IMR-90 (cell line): ENCODE measurements at regions not wholly inside any gene's neighbourhood (a gene's known extent, or its start where the extent isn't known, plus 50 kb on each side); places are given as distances from the start of the nearest gene placed in this dataset.

Experiments
- ATAC-seq: fragments of 200-7000 bp; cut with Tn5 transposase; 2 replicates; pipeline ENCODE4 v1.9.1; 2020; ENCODE audit warnings: low read depth, mild to moderate bottlenecking, moderate library complexity
- BruUV-seq: library from RNA; stranded (reverse); fragments of 400-500 nt; replicated peaks from 2 replicates; lab custom pipeline; 2021; lab: Mats Ljungman, UMichigan
- CTCF ChIA-PET: fragments of 300-600 bp; formaldehyde crosslinking; extraction: SDS; loops from one replicate; lab custom pipeline; 2021; ENCODE audit warnings: antibody characterized with exemption; lab: Yijun Ruan, JAX
- POLR2A ChIA-PET: fragments of 300-600 bp; sonication (Branson Sonifier 250); formaldehyde crosslinking; loops from one replicate; lab custom pipeline; 2022; ENCODE audit warnings: antibody characterized with exemption; ENCODE audit not compliant: unreplicated experiment; lab: Charles Lee
- DNase-seq: peaks from one replicate; pipeline ENCODE4 v3.0.0; 2013
- H2AFZ ChIP-seq: replicated peaks from 2 replicates; pipeline ENCODE3; 2013; ENCODE audit warnings: low read length, mild to moderate bottlenecking; ENCODE audit not compliant: poor library complexity
- H2AK5ac ChIP-seq: 2 replicates; pipeline ENCODE4 v1.6.1; 2013; ENCODE audit warnings: low read depth, low read length, inconsistent platforms
- H2AK9ac ChIP-seq: replicated peaks from 2 replicates; pipeline ENCODE3; 2013; ENCODE audit warnings: mild to moderate bottlenecking, low read depth, low read length, moderate library complexity; ENCODE audit not compliant: poor library complexity
- H2BK120ac ChIP-seq: 2 replicates; pipeline ENCODE4 v1.6.1; 2013; ENCODE audit warnings: low read depth, low read length, inconsistent platforms
- H2BK15ac ChIP-seq: 3 replicates; pipeline ENCODE4 v1.6.1; 2013; ENCODE audit warnings: low read depth, low read length, inconsistent platforms
- H2BK20ac ChIP-seq: 2 replicates; pipeline ENCODE4 v1.6.1; 2013; ENCODE audit warnings: low read depth, mild to moderate bottlenecking, inconsistent platforms, low read length, moderate library complexity
- H2BK5ac ChIP-seq: 2 replicates; pipeline ENCODE4 v1.6.1; 2013; ENCODE audit warnings: mild to moderate bottlenecking, low read depth, low read length, inconsistent platforms; ENCODE audit not compliant: poor library complexity, severe bottlenecking
- H3K14ac ChIP-seq: replicated peaks from 2 replicates; pipeline ENCODE4 v1.6.1; 2013; ENCODE audit warnings: low read depth, low read length, inconsistent platforms
- H3K18ac ChIP-seq: 2 replicates; pipeline ENCODE4 v1.6.1; 2013; ENCODE audit warnings: low read depth, low read length, control low read depth
- H3K23ac ChIP-seq: 2 replicates; pipeline ENCODE4 v1.6.1; 2013; ENCODE audit warnings: low read depth, low read length, inconsistent platforms
- H3K27ac ChIP-seq: 2 replicates; pipeline ENCODE4 v1.5.1; 2013; ENCODE audit warnings: mild to moderate bottlenecking, control low read depth, low read length; ENCODE audit not compliant: insufficient read depth
- H3K27me3 ChIP-seq: 2 replicates; pipeline ENCODE4 v1.6.1; 2013; ENCODE audit warnings: low read length; ENCODE audit not compliant: control insufficient read depth, insufficient read depth
- H3K36me3 ChIP-seq: 2 replicates; pipeline ENCODE4 v1.6.1; 2013; ENCODE audit warnings: low read length, mixed read lengths; ENCODE audit not compliant: control insufficient read depth, insufficient read depth
- H3K4ac ChIP-seq: 2 replicates; pipeline ENCODE4 v1.6.1; 2013; ENCODE audit warnings: low read depth, low read length, inconsistent platforms
- H3K4me1 ChIP-seq: 2 replicates; pipeline ENCODE4 v1.6.1; 2013; ENCODE audit warnings: low read length, mixed read lengths; ENCODE audit not compliant: control insufficient read depth, insufficient read depth
- H3K4me2 ChIP-seq: 2 replicates; pipeline ENCODE4 v1.6.1; 2013; ENCODE audit warnings: low read depth, mild to moderate bottlenecking, control low read depth, low read length, moderate library complexity
- H3K4me3 ChIP-seq: 2 replicates; pipeline ENCODE4 v1.5.1; 2013; ENCODE audit warnings: low read depth, mild to moderate bottlenecking, control low read depth, low read length, moderate library complexity; ENCODE audit not compliant: insufficient read depth
- H3K56ac ChIP-seq: 2 replicates; pipeline ENCODE4 v1.6.1; 2013; ENCODE audit warnings: low read length, inconsistent platforms; ENCODE audit not compliant: insufficient read depth; ENCODE audit errors: extremely low read depth
- H3K79me1 ChIP-seq, 2 experiments: 2 replicates each; pipeline ENCODE4 v1.6.1; 2013; ENCODE audit warnings: low read length in 2 of 2, inconsistent platforms in 1 of 2, low read depth in 1 of 2
- H3K9ac ChIP-seq: 2 replicates; pipeline ENCODE4 v1.6.1; 2013; ENCODE audit warnings: low read depth, low read length, control low read depth
- H3K9me1 ChIP-seq: 2 replicates; pipeline ENCODE4 v1.6.1; 2013; ENCODE audit warnings: low read length, inconsistent platforms; ENCODE audit not compliant: insufficient read depth
- H3K9me3 ChIP-seq: 2 replicates; pipeline ENCODE4 v1.6.1; 2013; ENCODE audit warnings: low read length; ENCODE audit not compliant: control insufficient read depth, insufficient read depth
- H4K20me1 ChIP-seq: 2 replicates; pipeline ENCODE4 v1.6.1; 2013; ENCODE audit warnings: low read length, inconsistent platforms; ENCODE audit not compliant: insufficient read depth
- H4K5ac ChIP-seq: 2 replicates; pipeline ENCODE4 v1.6.1; 2013; ENCODE audit warnings: mild to moderate bottlenecking, low read depth, low read length, control low read depth
- H4K8ac ChIP-seq, 2 experiments: 2 replicates each; pipeline ENCODE4 v1.6.1; 2013; ENCODE audit warnings: low read depth in 2 of 2, low read length in 2 of 2, control low read depth in 1 of 2, inconsistent platforms in 1 of 2
- H4K91ac ChIP-seq: 2 replicates; pipeline ENCODE4 v1.6.1; 2013; ENCODE audit warnings: low read depth, low read length, inconsistent platforms; ENCODE audit not compliant: insufficient read depth
- BHLHE40 ChIP-seq: fragments of 150-350 bp; IDR thresholded peaks from 2 replicates; pipeline ENCODE4 v1.6.1; 2016; ENCODE audit warnings: mild to moderate bottlenecking, low read depth, low read length
- CHD1 ChIP-seq: IDR thresholded peaks from 2 replicates; pipeline ENCODE4 v1.6.1; 2012; ENCODE audit warnings: low read depth, low read length, improper control_type of control experiment
- ELK1 ChIP-seq: fragments of 150-350 bp; IDR thresholded peaks from 2 replicates; pipeline ENCODE4 v1.6.1; 2016; ENCODE audit warnings: low read depth, mild to moderate bottlenecking, low read length, moderate library complexity, borderline replicate concordance
- FOS ChIP-seq: fragments of 150-350 bp; IDR thresholded peaks from 2 replicates; pipeline ENCODE4 v1.6.1; 2016; ENCODE audit warnings: low read depth, low read length
- MXI1 ChIP-seq: IDR thresholded peaks from 2 replicates; pipeline ENCODE4 v1.6.1; 2012; ENCODE audit warnings: low read depth, mild to moderate bottlenecking, low read length, moderate library complexity, borderline replicate concordance
- WGBS, 2 experiments: methylation state at CpG; one replicate each; pipeline versions ENCODE4 v1.1.5 to v1.1.7; 2013; ENCODE audit warnings: missing lambda C conversion rate in 2 of 2; ENCODE audit not compliant: insufficient read length in 1 of 2; ENCODE audit errors: extremely low coverage in 2 of 2; 5-methylcytosine and 5-hydroxymethylcytosine counted together
- dilution Hi-C: fragments of 300-500 bp; cut with HindIII; formaldehyde crosslinking; loops from one replicate; pipeline ENCODE4 v1.14.3; 2018; ENCODE audit warnings: low sequenced_read_pairs; ENCODE audit not compliant: unreplicated experiment
- in situ Hi-C: fragments of 300-500 bp; cut with MboI; formaldehyde crosslinking; loops from 3 replicates; pipeline ENCODE4 v1.14.3; 2019; ENCODE audit warnings: low sequenced_read_pairs, inconsistent platforms, mixed read lengths
- intact Hi-C: fragments of 100-400 bp; cut with micrococcal nuclease; formaldehyde crosslinking; loops from 2 replicates; pipeline ENCODE4 v1.10.0; 2022
- TF ChIP-seq, protein P1 (sequence below): conservative IDR thresholded peaks from 2 replicates; pipeline ENCODE4 v1.5.1; 2012; ENCODE audit warnings: mild to moderate bottlenecking, low read depth, low read length, improper control_type of control experiment
- TF ChIP-seq, protein P2 (sequence below): fragments of 150-350 bp; IDR thresholded peaks from 2 replicates; pipeline ENCODE4 v1.6.1; 2017; ENCODE audit warnings: mild to moderate bottlenecking, antibody characterized with exemption, low read length, low read depth

- H4K91ac ChIP-seq, result no peak overlapping the region
- H4K8ac ChIP-seq, result no peak overlapping the region
- no peaks in the 10 kb centered on the region for H3K4me1 ChIP-seq
- H3K23ac ChIP-seq, result no peak overlapping the region
- no peaks in the 10 kb centered on the region for H3K79me1 ChIP-seq
- H3K27ac ChIP-seq, result no peak overlapping the region
- ChIA-PET POLR2A (no interaction called here), CTCF (no interaction called here)
- in situ Hi-C loops, result no loop called here
- peaks cover 14% of the 10 kb centered on the region for H3K27me3 ChIP-seq
- 91% methylated on average over 1 of the region's 3 CpGs; no CpG with 5 or more reads in 1 of the 2 experiments for WGBS, 2 experiments
- no peaks in the 10 kb centered on the region for H3K36me3 ChIP-seq
- H3K9me1 ChIP-seq, result no peaks in the 10 kb centered on the region
- H4K5ac ChIP-seq, result no peak overlapping the region
- H3K18ac ChIP-seq, result no peak overlapping the region
- no peak overlapping the region for H3K9ac ChIP-seq
- peaks cover 3% of the 10 kb centered on the region for H3K9me3 ChIP-seq
- H2BK5ac ChIP-seq, result no peak overlapping the region
- H3K4me3 ChIP-seq, result no peak overlapping the region
- no peak overlapping the region for H2AK5ac ChIP-seq
- H3K56ac ChIP-seq, result no peak overlapping the region
- H2AFZ ChIP-seq, result no peak overlapping the region
- no peak for ATAC-seq
- no peak overlapping the region for H2AK9ac ChIP-seq
- TF ChIP-seq FOS, result no peak
- TF ChIP-seq ELK1, result no peak
- no peak for TF ChIP-seq MXI1
- no peak for TF ChIP-seq BHLHE40
- TF ChIP-seq, protein P1, sequence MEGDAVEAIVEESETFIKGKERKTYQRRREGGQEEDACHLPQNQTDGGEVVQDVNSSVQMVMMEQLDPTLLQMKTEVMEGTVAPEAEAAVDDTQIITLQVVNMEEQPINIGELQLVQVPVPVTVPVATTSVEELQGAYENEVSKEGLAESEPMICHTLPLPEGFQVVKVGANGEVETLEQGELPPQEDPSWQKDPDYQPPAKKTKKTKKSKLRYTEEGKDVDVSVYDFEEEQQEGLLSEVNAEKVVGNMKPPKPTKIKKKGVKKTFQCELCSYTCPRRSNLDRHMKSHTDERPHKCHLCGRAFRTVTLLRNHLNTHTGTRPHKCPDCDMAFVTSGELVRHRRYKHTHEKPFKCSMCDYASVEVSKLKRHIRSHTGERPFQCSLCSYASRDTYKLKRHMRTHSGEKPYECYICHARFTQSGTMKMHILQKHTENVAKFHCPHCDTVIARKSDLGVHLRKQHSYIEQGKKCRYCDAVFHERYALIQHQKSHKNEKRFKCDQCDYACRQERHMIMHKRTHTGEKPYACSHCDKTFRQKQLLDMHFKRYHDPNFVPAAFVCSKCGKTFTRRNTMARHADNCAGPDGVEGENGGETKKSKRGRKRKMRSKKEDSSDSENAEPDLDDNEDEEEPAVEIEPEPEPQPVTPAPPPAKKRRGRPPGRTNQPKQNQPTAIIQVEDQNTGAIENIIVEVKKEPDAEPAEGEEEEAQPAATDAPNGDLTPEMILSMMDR, result no peak
- TF ChIP-seq CHD1, result no peak
- TF ChIP-seq, protein P2, sequence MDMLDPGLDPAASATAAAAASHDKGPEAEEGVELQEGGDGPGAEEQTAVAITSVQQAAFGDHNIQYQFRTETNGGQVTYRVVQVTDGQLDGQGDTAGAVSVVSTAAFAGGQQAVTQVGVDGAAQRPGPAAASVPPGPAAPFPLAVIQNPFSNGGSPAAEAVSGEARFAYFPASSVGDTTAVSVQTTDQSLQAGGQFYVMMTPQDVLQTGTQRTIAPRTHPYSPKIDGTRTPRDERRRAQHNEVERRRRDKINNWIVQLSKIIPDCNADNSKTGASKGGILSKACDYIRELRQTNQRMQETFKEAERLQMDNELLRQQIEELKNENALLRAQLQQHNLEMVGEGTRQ, result no peak
- no peak for DNase-seq
- H3K4me2 ChIP-seq, result no peak overlapping the region
- no peak overlapping the region for H2BK20ac ChIP-seq
- H3K4ac ChIP-seq, result no peak overlapping the region
- no peaks in the 10 kb centered on the region for H4K20me1 ChIP-seq
- no peak overlapping the region for H3K14ac ChIP-seq
- no peak overlapping the region for H2BK15ac ChIP-seq
- BruUV-seq, result no TSS peak
- H2BK120ac ChIP-seq, result no peak overlapping the region
- dilution Hi-C loops, result no loop called here
- intact Hi-C loops, result no loop called here
Observed at GRCh38 chr21:33991133-33991532, 75.5 kb upstream of the ATP5PO start.
